IPS DF 6.9 (cell line): ENCODE measurements at regions not wholly inside any gene's neighbourhood (a gene's known extent, or its start where the extent isn't known, plus 50 kb on each side); places are given as distances from the start of the nearest gene placed in this dataset.
"Not testable (repeated sequence)": the region's sequence is repeated elsewhere in the genome, so short reads cannot be mapped to it uniquely, and the experiment has no call there.

Experiments
- DNase-seq: peaks from one replicate; pipeline ENCODE4 v3.0.0-alpha.2; 2013; ENCODE audit warnings: low read depth, low spot score
- H3K27ac ChIP-seq: one replicate; pipeline ENCODE4 v1.5.1; 2013; ENCODE audit warnings: low read length, control low read depth
- H3K27me3 ChIP-seq: 2 replicates; pipeline ENCODE4 v1.6.1; 2013; ENCODE audit warnings: mild to moderate bottlenecking, low read length; ENCODE audit not compliant: control insufficient read depth, insufficient read depth
- H3K36me3 ChIP-seq: 2 replicates; pipeline ENCODE4 v1.6.1; 2013; ENCODE audit warnings: low read length; ENCODE audit not compliant: control insufficient read depth, insufficient read depth
- H3K4me1 ChIP-seq: 2 replicates; pipeline ENCODE4 v1.6.1; 2013; ENCODE audit warnings: low read length; ENCODE audit not compliant: control insufficient read depth, insufficient read depth
- H3K4me3 ChIP-seq: 2 replicates; pipeline ENCODE4 v1.5.1; 2013; ENCODE audit warnings: mild to moderate bottlenecking, low read length
- H3K9me3 ChIP-seq: 2 replicates; pipeline ENCODE4 v1.6.1; 2013; ENCODE audit warnings: low read length, inconsistent platforms; ENCODE audit not compliant: control insufficient read depth, insufficient read depth
- WGBS: extraction: QIAGEN DNeasy Blood & Tissue Kit; methylation state at CpG from one replicate; pipeline ENCODE4 v1.1.7; 2013; ENCODE audit warnings: mixed read lengths, missing lambda C conversion rate; ENCODE audit not compliant: insufficient read length, insufficient coverage; 5-methylcytosine and 5-hydroxymethylcytosine counted together

GRCh38 chr2:139469985-139470384, 689.8 kb upstream of the NXPH2 start:
- no peak overlapping the region for H3K27ac ChIP-seq
- H3K4me3 ChIP-seq: no peak overlapping the region
- H3K36me3 ChIP-seq: no peaks in the 10 kb centered on the region
- no peak for DNase-seq
- no peaks in the 10 kb centered on the region for H3K9me3 ChIP-seq
- no peaks in the 10 kb centered on the region for H3K4me1 ChIP-seq
- no peaks in the 10 kb centered on the region for H3K27me3 ChIP-seq
- WGBS: no CpG with 5 or more reads among the region's 1 CpG

DNA sequence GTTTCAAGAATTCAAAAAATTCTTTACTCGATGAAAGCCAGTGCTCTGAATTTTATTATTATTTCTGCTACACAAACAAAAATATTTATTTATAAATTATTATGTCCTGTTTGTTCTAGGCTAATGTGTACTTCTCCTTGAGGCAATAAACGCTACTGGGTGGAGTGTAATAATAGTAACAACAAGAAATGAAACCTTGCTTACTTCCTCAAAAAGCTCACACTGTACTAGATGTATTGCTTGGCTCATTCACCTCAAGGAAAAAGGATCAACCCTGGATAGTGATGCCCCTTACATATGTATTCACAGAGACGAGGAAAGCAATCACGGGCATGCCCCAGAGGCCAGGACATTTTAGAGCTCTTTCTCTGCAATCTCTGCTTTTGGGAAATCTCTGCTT, 685.6 kb upstream of the NXPH2 start:
- H3K9me3 ChIP-seq: no peaks in the 10 kb centered on the region
- no peaks in the 10 kb centered on the region for H3K4me1 ChIP-seq
- no peak overlapping the region for H3K4me3 ChIP-seq
- no peak for DNase-seq
- no peak overlapping the region for H3K27ac ChIP-seq
- H3K36me3 ChIP-seq: no peaks in the 10 kb centered on the region
- 100% methylated on average over 1 of the region's 4 CpGs for WGBS
- H3K27me3 ChIP-seq: no peaks in the 10 kb centered on the region

GRCh38 chr2:139457873-139458272, 677.7 kb upstream of the NXPH2 start:
- no peaks in the 10 kb centered on the region for H3K9me3 ChIP-seq
- no peaks in the 10 kb centered on the region for H3K36me3 ChIP-seq
- DNase-seq: no peak
- H3K27ac ChIP-seq: no peak overlapping the region
- H3K27me3 ChIP-seq: no peaks in the 10 kb centered on the region
- no CpG with 5 or more reads among the region's 5 CpGs for WGBS
- H3K4me3 ChIP-seq: no peak overlapping the region
- no peaks in the 10 kb centered on the region for H3K4me1 ChIP-seq

- Histone ChIP-seq H3K4me3 (no peak overlapping the region), H3K4me1 (no peaks in the 10 kb centered on the region), H3K9me3 (no peaks in the 10 kb centered on the region), H3K27me3 (no peaks in the 10 kb centered on the region), H3K36me3 (no peaks in the 10 kb centered on the region), H3K27ac (no peak overlapping the region)
- WGBS: no CpG with 5 or more reads among the region's 1 CpG
- DNase-seq: no peak
Observed at GRCh38 chr2:139454251-139454650, 674.1 kb upstream of the NXPH2 start.

GRCh38 chr2:139439100-139439499, 658.9 kb upstream of the NXPH2 start:
- Histone ChIP-seq H3K27me3 (no peaks in the 10 kb centered on the region), H3K9me3 (no peaks in the 10 kb centered on the region), H3K36me3 (no peaks in the 10 kb centered on the region), H3K27ac (no peak overlapping the region), H3K4me1 (no peaks in the 10 kb centered on the region), H3K4me3 (no peak overlapping the region)
- DNase-seq: no peak

GRCh38 chr2:139438478-139438877, 658.3 kb upstream of the NXPH2 start:
- no peaks in the 10 kb centered on the region for H3K4me1 ChIP-seq
- DNase-seq: no peak
- H3K27ac ChIP-seq: no peak overlapping the region
- H3K27me3 ChIP-seq: no peaks in the 10 kb centered on the region
- H3K36me3 ChIP-seq: no peaks in the 10 kb centered on the region
- no peak overlapping the region for H3K4me3 ChIP-seq
- no peaks in the 10 kb centered on the region for H3K9me3 ChIP-seq
- WGBS: no CpG with 5 or more reads among the region's 3 CpGs

DNA sequence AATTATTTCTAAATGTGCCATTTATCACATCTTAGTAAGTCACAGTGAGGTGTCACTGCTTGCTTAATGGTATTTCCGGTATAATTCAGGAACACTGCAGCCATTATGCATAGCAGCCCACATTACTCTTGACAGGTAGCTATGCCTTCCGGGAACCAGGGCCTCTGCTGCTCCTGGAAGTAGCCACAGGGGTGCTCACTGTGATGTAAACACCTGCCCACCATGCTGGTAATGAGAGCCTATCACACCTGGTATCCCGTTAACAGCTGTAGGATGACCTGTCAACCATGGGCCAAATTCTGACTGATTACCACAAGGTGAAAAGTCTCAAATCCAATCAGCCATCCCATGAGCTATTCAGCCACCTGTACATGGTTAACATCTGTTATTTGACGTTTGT, 647.0 kb upstream of the NXPH2 start:
- no peaks in the 10 kb centered on the region for H3K4me1 ChIP-seq
- H3K36me3 ChIP-seq: no peaks in the 10 kb centered on the region
- no peaks in the 10 kb centered on the region for H3K27me3 ChIP-seq
- H3K4me3 ChIP-seq: no peak overlapping the region
- no peaks in the 10 kb centered on the region for H3K9me3 ChIP-seq
- DNase-seq: no peak
- no CpG with 5 or more reads among the region's 4 CpGs for WGBS
- no peak overlapping the region for H3K27ac ChIP-seq

DNA sequence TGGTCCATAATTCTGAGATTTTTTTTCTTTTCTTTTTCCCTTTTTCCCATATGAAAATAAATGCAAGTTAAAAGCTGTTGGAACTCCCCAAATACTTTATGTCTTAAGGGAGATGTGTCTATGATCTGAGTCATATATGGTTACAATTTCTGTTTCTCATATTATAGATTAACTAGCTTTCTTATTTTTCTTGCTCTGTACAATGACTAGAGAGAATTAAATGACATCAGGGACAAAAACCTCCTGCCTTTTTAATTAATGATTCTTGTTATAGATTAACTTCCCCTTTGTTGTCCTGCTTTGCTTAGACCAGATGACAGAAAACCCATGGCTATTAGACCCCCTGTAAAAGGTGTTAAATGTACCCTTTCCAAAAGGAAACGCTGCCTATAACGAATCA, 643.9 kb upstream of the NXPH2 start:
- H3K4me3 ChIP-seq: no peak overlapping the region
- H3K27ac ChIP-seq: no peak overlapping the region
- H3K9me3 ChIP-seq: no peaks in the 10 kb centered on the region
- no CpG with 5 or more reads among the region's 2 CpGs for WGBS
- H3K4me1 ChIP-seq: no peaks in the 10 kb centered on the region
- no peaks in the 10 kb centered on the region for H3K36me3 ChIP-seq
- no peaks in the 10 kb centered on the region for H3K27me3 ChIP-seq
- DNase-seq: no peak

DNA sequence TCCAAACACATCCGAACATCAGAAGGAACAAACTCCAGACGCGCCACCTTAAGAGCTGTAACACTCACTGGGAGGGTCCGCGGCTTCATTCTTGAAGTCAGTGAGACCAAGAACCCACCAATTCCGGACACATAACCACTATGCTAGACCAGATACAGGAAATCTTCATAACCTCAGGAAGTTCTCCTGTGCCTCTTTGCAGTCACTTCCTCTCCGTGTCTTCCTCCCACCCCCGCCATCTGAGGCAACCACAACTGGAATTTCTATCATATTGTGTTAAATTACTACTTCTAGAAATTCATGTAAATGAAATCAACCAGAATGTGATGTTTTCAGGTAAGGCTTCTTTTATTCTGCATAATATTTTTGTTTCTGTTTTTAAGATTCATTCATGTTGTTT, 631.0 kb upstream of the NXPH2 start:
- no peak for DNase-seq
- no peak overlapping the region for H3K4me3 ChIP-seq
- no CpG with 5 or more reads among the region's 8 CpGs for WGBS
- no peaks in the 10 kb centered on the region for H3K36me3 ChIP-seq
- no peaks in the 10 kb centered on the region for H3K27me3 ChIP-seq
- no peak overlapping the region for H3K27ac ChIP-seq
- no peaks in the 10 kb centered on the region for H3K4me1 ChIP-seq
- H3K9me3 ChIP-seq: no peaks in the 10 kb centered on the region

DNA sequence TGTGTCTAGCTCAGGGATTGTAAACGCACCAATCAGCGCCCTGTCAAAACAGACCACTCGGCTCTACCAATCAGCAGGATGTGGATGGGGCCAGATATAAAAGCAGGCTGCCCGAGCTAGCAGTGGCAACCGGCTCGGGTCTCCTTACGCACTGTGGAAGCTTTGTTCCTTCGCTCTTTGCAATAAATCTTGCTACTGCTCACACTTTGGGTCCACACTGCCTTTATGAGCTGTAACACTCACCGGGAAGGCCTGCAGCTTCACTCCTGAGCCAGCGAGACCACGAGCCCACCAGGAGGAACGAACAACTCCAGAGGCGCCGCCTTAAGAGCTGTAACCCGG, 630.6 kb upstream of the NXPH2 start:
- H3K36me3 ChIP-seq, H3K27me3 ChIP-seq, H3K9me3 ChIP-seq, H3K4me3 ChIP-seq, H3K4me1 ChIP-seq, H3K27ac ChIP-seq, DNase-seq: not testable (repeated sequence)
- no CpG with 5 or more reads among the region's 15 CpGs for WGBS

DNA sequence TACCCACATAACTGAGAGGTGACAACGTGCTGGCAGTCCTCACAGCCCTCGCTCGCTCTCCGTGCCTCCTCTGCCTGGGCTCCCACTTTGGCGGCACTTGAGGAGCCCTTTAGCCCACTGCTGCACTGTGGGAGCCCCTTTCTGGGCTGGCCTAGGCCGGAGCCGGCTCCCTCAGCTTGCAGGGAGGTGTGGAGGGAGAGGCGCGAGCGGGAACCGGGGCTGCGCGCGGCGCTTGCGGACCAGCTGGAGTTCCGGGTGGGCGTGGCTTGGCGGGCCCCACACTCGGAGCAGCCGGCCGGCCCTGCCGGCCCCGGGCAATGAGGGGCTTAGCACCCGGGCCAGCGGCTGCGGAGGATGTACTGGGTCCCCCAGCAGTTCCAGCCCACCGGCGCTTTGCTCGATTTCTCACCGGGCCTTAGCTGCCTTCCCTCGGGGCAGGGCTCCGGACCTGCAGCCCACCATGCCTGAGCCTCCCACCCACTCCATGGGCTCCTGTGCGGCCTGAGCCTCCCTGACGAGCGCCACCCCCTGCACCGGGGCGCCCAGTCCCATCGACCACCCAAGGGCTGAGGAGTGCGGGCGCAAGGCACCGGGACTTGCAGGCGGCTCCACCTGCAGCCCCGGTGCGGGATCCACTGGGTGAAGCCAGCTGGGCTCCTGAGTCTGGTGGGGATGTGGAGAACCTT, 630.1 kb upstream of the NXPH2 start:
- WGBS: no CpG with 5 or more reads among the region's 45 CpGs
- H3K27me3 ChIP-seq, H3K9me3 ChIP-seq, H3K4me1 ChIP-seq, H3K27ac ChIP-seq, DNase-seq, H3K4me3 ChIP-seq, H3K36me3 ChIP-seq: not testable (repeated sequence)
